Neural progenitor cell (in vitro differentiated cells): ENCODE measurements at regions not wholly inside any gene's neighbourhood (a gene's known extent, or its start where the extent isn't known, plus 50 kb on each side); places are given as distances from the start of the nearest gene placed in this dataset.
"Not testable (repeated sequence)": the region's sequence is repeated elsewhere in the genome, so short reads cannot be mapped to it uniquely, and the experiment has no call there.

Source experiments
- DNase-seq: peaks from one replicate; pipeline ENCODE4 v3.0.0-alpha.2; 2016; ENCODE audit warnings: low spot score
- H2AFZ ChIP-seq: fragments of 200-600 bp; sonication (generic); replicated peaks from 2 replicates; pipeline ENCODE4 v1.6.1; 2016; ENCODE audit warnings: antibody characterized with exemption
- H3F3A ChIP-seq: fragments of 200-600 bp; sonication (generic); 2 replicates; pipeline ENCODE4 v1.6.1; 2016; ENCODE audit warnings: antibody characterized with exemption, low read depth
- H3K27ac ChIP-seq: fragments of 200-600 bp; sonication (generic); 2 replicates; pipeline ENCODE4 v1.5.1; 2016; ENCODE audit warnings: mild to moderate bottlenecking
- H3K27me3 ChIP-seq: fragments of 200-600 bp; sonication (generic); 2 replicates; pipeline ENCODE4 v1.6.1; 2016; ENCODE audit warnings: mild to moderate bottlenecking, moderate library complexity
- H3K36me3 ChIP-seq: fragments of 200-600 bp; sonication (generic); 2 replicates; pipeline ENCODE4 v1.5.1; 2016
- H3K4me1 ChIP-seq: fragments of 200-600 bp; sonication (generic); 2 replicates; pipeline ENCODE4 v1.6.1; 2016; ENCODE audit warnings: mixed run types
- H3K4me2 ChIP-seq: fragments of 200-600 bp; sonication (generic); 2 replicates; pipeline ENCODE4 v1.6.1; 2016
- H3K4me3 ChIP-seq: fragments of 200-600 bp; sonication (generic); 2 replicates; pipeline ENCODE4 v1.5.1; 2016
- H3K79me2 ChIP-seq: fragments of 200-600 bp; sonication (generic); 2 replicates; pipeline ENCODE4 v1.6.1; 2016; ENCODE audit warnings: low read depth
- H3K9ac ChIP-seq: fragments of 200-600 bp; sonication (generic); 2 replicates; pipeline ENCODE4 v1.6.1; 2016
- H3K9me3 ChIP-seq: fragments of 200-600 bp; sonication (generic); 2 replicates; pipeline ENCODE4 v1.5.1; 2016; ENCODE audit warnings: low read depth
- H4K20me1 ChIP-seq: fragments of 200-600 bp; sonication (generic); 2 replicates; pipeline ENCODE4 v1.6.1; 2016; ENCODE audit warnings: low read depth
- H3K27ac Mint-ChIP-seq: 3 replicates; pipeline ENCODE4 v1.8.0; 2021; ENCODE audit warnings: mixed read lengths
- H3K27me3 Mint-ChIP-seq: 2 replicates; pipeline ENCODE4 v1.8.0; 2022; ENCODE audit warnings: low read depth, mild to moderate bottlenecking, inconsistent platforms, moderate library complexity, mixed read lengths; ENCODE audit not compliant: insufficient read depth
- H3K36me3 Mint-ChIP-seq: 3 replicates; pipeline ENCODE4 v1.8.0; 2021; ENCODE audit warnings: mixed read lengths
- H3K4me1 Mint-ChIP-seq: 3 replicates; pipeline ENCODE4 v1.8.0; 2021; ENCODE audit warnings: mixed read lengths
- H3K4me3 Mint-ChIP-seq: 3 replicates; pipeline ENCODE4 v1.8.0; 2021; ENCODE audit warnings: mild to moderate bottlenecking, moderate library complexity, mixed read lengths
- H3K9me3 Mint-ChIP-seq: 3 replicates; pipeline ENCODE4 v1.8.0; 2020; ENCODE audit warnings: mixed read lengths
- CTCF ChIP-seq: fragments of 200-600 bp; sonication (generic); IDR thresholded peaks from 2 replicates; pipeline ENCODE4 v1.5.1; 2017; ENCODE audit warnings: antibody characterized with exemption, mild to moderate bottlenecking
- EZH2 ChIP-seq: fragments of 200-600 bp; sonication (generic); IDR thresholded peaks from 2 replicates; pipeline ENCODE4 v1.6.1; 2017; ENCODE audit warnings: antibody characterized with exemption, mild to moderate bottlenecking, moderate library complexity
- EZH2phosphoT487 ChIP-seq: fragments of 200-600 bp; sonication (generic); IDR thresholded peaks from 2 replicates; pipeline ENCODE4 v1.6.1; 2017; ENCODE audit warnings: antibody characterized with exemption

- H3K4me3 Mint-ChIP-seq, result no peak overlapping the region
- no peak overlapping the region for H3K9ac ChIP-seq
- no peaks in the 10 kb centered on the region for H3K9me3 ChIP-seq
- H3K27me3 ChIP-seq, result no peaks in the 10 kb centered on the region
- TF ChIP-seq CTCF (no peak), EZH2 (no peak), EZH2phosphoT487 (no peak)
- no peaks in the 10 kb centered on the region for H3F3A ChIP-seq
- no peaks in the 10 kb centered on the region for H3K9me3 Mint-ChIP-seq
- DNase-seq, result no peak
- peaks cover 5% of the 10 kb centered on the region for H3K4me1 ChIP-seq
- H3K4me1 Mint-ChIP-seq, result peaks cover 12% of the 10 kb centered on the region
- H3K4me3 ChIP-seq, result no peak overlapping the region
- H3K27ac ChIP-seq, result no peak overlapping the region
- no peaks in the 10 kb centered on the region for H4K20me1 ChIP-seq
- H3K27ac Mint-ChIP-seq, result no peak overlapping the region
- no peaks in the 10 kb centered on the region for H3K36me3 Mint-ChIP-seq
- no peaks in the 10 kb centered on the region for H3K36me3 ChIP-seq
- H3K4me2 ChIP-seq, result no peak overlapping the region
- peaks cover 9% of the 10 kb centered on the region for H3K27me3 Mint-ChIP-seq
- H2AFZ ChIP-seq, result no peak overlapping the region
- H3K79me2 ChIP-seq, result no peaks in the 10 kb centered on the region
Observed at GRCh38 chr10:131555406-131555805, 243.9 kb upstream of the TCERG1L start.

GRCh38 chr10:131556061-131556896, 244.8 kb upstream of the TCERG1L start:
- no peak overlapping the region for H3K27ac ChIP-seq
- no peaks in the 10 kb centered on the region for H3K36me3 ChIP-seq
- H4K20me1 ChIP-seq, result no peaks in the 10 kb centered on the region
- Mint-ChIP-seq H3K4me1 (peaks cover 21% of the 10 kb centered on the region), H3K4me3 (no peak overlapping the region), H3K27me3 (peaks cover 9% of the 10 kb centered on the region), H3K9me3 (no peaks in the 10 kb centered on the region), H3K36me3 (no peaks in the 10 kb centered on the region), H3K27ac (no peak overlapping the region)
- H3K9ac ChIP-seq, result no peak overlapping the region
- H3K9me3 ChIP-seq, result no peaks in the 10 kb centered on the region
- no peak overlapping the region for H3K4me2 ChIP-seq
- no peak overlapping the region for H3K4me3 ChIP-seq
- DNase-seq, result no peak
- H3F3A ChIP-seq, result no peaks in the 10 kb centered on the region
- no peak for TF ChIP-seq CTCF
- no peak for TF ChIP-seq EZH2phosphoT487
- no peak for TF ChIP-seq EZH2
- no peaks in the 10 kb centered on the region for H3K27me3 ChIP-seq
- no peaks in the 10 kb centered on the region for H3K79me2 ChIP-seq
- H2AFZ ChIP-seq, result no peak overlapping the region
- H3K4me1 ChIP-seq, result peaks cover 5% of the 10 kb centered on the region

DNA sequence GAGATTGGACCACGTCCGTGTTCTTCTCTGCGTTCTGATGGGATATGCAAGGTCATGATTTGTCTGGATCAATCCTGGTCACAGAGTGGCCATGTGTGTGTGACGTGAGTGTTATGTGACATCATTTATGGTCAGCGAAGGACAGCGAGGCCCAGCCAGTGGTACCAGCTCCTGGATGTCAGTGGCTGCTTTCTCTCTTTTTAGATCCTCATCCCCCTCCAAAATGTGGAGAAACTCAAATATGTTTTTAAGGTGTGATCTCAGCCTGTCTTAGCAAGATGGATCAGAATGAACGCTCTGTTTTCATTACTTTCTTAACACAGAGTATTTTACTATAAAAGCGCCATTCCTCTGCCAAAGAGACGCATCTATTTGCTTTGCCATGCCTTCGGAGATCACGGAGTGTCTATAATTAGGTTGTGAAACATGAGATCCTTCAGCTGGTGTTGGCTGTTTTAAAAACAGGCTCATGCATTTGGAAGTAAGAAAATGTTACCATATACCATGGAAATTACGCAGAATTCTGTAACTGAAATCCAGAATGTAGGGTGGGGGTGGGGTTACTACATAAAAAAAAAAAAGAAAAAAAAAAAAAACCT, 245.5 kb upstream of the TCERG1L start:
- Histone ChIP-seq H3K36me3 (no peaks in the 10 kb centered on the region), H3K9ac (no peak overlapping the region), H4K20me1 (no peaks in the 10 kb centered on the region), H3K9me3 (no peaks in the 10 kb centered on the region), H3K4me2 (no peak overlapping the region), H3K27me3 (no peaks in the 10 kb centered on the region), H3K4me1 (peaks cover 5% of the 10 kb centered on the region), H3K79me2 (no peaks in the 10 kb centered on the region), H3F3A (no peaks in the 10 kb centered on the region), H3K4me3 (no peak overlapping the region), H2AFZ (no peak overlapping the region), H3K27ac (no peak overlapping the region)
- H3K4me1 Mint-ChIP-seq, result peaks cover 25% of the 10 kb centered on the region
- DNase-seq, result no peak
- peaks cover 9% of the 10 kb centered on the region for H3K27me3 Mint-ChIP-seq
- TF ChIP-seq EZH2phosphoT487, result no peak
- no peak for TF ChIP-seq EZH2
- no peak for TF ChIP-seq CTCF
- no peak overlapping the region for H3K27ac Mint-ChIP-seq
- no peaks in the 10 kb centered on the region for H3K9me3 Mint-ChIP-seq
- no peak overlapping the region for H3K4me3 Mint-ChIP-seq
- no peaks in the 10 kb centered on the region for H3K36me3 Mint-ChIP-seq

- not testable (repeated sequence) for H3K9me3 ChIP-seq, H3K27ac Mint-ChIP-seq, H3K9me3 Mint-ChIP-seq, H3K27me3 ChIP-seq, DNase-seq, H3K79me2 ChIP-seq, H3K4me1 ChIP-seq, H3K4me3 Mint-ChIP-seq, H3F3A ChIP-seq, H4K20me1 ChIP-seq, H2AFZ ChIP-seq, H3K36me3 ChIP-seq, H3K36me3 Mint-ChIP-seq, H3K9ac ChIP-seq, H3K4me2 ChIP-seq, H3K4me3 ChIP-seq, H3K27me3 Mint-ChIP-seq, H3K27ac ChIP-seq
- peaks cover 25% of the 10 kb centered on the region for H3K4me1 Mint-ChIP-seq
Observed at GRCh38 chr10:131557956-131558355, 246.4 kb upstream of the TCERG1L start.
